Right lung (tissue), 2 donors: ENCODE measurements at regions not wholly inside any gene's neighbourhood (a gene's known extent, or its start where the extent isn't known, plus 50 kb on each side); places are given as distances from the start of the nearest gene placed in this dataset.
"Not testable (repeated sequence)": the region's sequence is repeated elsewhere in the genome, so short reads cannot be mapped to it uniquely, and the experiment has no call there.

Experiments
- DNase-seq, 2 donors: peaks; one replicate each; pipeline ENCODE4 v3.0.0-alpha.2; 2013

DNA sequence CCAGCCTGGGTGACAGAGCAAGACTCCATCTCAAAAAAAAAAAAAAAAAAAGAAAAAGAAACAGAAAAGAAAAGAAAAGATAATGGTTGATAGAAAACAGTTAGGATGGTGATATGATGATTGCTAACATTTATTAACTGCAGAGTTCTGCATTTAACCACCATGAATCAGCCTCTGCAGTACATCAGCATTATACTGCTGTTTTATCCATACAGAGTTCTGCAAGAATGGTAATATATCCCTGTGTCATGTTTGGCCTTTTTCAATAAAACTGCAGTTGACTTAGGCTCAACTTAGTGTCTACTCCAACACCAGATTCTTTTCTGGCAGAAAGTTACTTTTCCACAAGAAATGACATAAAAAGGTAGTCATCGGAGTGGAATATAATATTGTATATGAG is 62.6 kb downstream of the DUSP6 start:
- DNase-seq: no peak

DNA sequence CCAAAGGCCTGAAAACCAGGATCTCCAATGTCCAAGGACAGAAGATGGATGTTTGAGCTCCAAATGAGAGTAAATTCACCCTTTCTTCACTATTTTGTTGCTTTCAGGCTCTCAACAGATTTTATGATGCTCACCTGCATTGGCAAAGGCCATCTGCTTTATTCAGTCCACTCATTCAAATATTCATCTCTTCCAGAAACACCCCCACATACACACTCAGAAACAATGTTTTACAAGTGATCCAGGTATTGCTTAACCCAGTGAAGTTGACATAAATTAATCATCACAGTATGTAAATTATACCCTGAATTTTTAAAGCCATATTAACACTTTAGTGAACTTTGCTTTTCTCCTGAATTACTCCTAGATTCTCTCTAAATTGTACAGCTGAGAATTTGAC is 63.3 kb downstream of the DUSP6 start:
- no peak for DNase-seq

DNA sequence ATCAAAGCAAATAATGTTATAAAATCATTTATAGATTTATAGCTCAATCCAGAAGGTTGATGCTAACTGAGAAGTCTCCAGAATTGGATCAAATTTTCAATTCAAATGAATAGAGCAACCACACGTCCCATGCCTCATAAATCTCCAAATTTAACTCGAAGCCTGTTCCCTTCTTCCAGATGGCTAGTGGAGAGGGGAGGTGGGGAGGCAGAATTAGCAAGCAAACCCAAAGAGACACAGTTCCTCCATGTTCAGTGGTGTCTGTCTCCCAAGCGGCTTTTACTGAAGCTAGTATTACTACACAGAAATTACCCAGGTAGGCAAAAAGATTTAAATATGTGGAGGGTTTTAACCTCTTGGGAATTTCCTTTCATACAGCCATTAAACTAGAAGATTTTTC is 65.8 kb downstream of the DUSP6 start:
- DNase-seq: no peak

DNA sequence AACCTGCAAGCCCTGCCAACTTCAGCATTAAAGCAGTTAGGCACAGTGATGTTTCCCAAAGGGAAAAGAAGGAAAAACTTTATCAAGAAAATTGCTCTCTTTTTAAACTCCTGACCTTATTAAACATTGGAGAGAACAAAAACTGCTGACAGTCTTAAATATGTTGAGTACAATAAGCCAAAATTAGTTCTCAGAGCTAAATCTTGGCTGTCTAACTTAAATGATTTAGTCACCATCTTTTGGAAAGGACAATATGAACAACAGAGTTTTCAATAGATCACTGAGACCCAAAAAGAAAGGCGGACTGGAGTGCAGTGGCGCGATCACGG is 70.8 kb downstream of the DUSP6 start:
- DNase-seq: no peak

DNA sequence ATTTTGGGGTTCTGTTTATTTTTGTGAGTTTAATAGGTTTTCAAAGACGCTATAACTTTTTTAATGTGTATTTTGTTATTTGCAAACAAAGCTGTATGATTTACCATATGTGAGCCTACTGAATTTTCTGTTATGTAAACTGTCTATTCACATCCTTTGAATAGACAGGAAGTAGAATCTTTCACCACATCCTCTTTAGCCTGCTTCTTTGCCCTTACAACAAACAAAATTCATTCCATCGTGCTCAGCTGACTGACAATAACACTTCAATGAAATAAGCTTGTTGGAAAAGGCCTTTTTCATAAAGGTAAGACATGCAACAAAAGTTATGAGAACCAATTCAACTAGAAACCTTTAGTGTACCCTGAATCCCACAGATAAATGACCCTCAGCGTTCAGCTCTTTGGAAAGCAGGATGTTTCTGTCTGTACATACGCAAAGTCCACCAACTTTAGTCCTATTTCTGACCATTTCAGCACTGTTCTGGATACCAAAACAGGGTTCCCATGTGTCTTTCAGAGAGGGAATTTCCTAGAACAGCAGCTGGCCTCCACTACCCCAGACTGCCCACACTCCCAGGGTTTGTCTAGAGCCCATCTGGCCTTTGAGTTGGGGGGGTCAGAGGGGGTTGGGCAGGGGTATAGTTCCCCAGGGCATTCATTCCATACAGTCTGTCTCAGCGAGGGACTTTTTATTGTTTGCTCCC is 71.3 kb downstream of the DUSP6 start:
- no peak for DNase-seq

- DNase-seq: no peak
Measured at GRCh38 chr12:89279499-89279898, 72.8 kb downstream of the DUSP6 start.

DNA sequence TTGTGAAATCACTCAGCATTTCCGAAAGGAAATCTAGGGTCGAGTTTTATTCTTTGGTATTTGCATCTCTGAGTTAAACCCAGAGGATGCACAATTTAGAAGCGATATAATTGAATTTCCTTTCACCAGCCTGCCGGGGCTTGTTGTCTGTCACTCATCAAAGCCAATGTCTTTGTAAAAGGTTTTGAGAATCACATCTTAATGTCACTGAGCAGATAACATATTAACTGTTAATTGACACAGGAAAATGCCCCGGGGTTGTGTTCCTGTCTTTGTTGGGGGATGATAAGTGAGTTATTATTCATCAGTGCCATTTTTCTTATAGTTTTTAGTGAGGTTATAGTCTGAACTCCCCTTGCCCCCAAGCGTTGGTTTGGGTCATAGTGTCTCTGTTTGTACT is 73.4 kb downstream of the DUSP6 start:
- DNase-seq: no peak

- DNase-seq: no peak
Measured at GRCh38 chr12:89278169-89278568, 74.1 kb downstream of the DUSP6 start.

DNA sequence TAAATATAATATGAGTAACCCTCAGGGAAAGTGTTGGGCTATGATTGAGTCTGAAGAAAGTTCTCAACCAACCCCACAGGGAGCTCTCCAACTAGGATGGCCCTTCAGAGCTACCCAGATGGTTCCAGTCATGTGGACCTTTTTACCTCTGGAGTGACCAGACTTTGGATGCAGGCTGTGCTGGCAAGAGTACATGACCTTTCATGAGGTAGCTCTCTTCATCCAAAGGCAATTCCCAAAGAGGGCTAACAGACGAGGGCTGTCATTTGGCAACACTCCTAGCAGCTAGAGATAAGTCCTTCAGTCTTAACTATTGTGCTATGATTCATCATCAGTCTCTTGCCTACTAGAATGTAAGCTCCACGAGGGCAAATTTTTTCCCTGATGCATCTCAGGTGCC is 75.4 kb downstream of the DUSP6 start:
- no peak for DNase-seq

DNA sequence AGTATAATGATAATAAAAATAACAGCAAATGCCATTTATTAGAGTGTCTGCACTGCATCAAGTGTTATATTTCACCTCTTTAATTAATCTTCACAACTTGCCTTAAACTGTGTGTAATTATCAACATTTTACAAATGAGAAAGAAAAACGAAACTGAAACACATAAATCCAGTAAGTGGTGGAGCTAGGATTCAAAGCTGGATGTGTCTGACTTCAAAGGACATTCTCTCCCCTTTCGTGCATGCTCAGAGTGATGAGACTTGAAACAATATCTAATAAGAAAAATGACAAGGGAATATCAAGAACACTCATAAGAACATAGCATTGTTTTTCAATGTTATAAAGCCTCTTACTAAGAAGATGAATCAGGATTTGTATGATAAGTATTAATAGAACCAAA is 78.8 kb downstream of the DUSP6 start:
- DNase-seq: no peak

DNA sequence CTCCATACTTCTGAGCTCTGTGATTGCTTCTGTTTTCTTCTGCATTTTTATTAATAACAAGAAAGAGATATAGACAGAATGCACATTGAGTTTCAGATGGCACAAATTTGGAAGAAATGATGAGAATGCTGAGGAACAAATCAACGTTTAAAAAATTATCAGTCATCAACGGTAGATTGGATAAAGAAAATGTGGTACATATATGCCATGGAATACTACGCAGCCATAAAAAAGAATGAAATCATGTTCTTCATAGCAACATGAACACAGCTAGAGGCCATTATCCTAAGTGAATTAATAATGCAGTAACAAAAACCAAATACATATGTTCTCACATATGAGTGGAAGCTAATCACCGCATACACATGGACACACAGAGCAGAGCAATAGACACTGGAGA is 81.8 kb downstream of the DUSP6 start:
- DNase-seq: no peak

- DNase-seq: no peak
Measured at GRCh38 chr12:89269174-89269573, 83.1 kb downstream of the DUSP6 start.

GRCh38 chr12:89267404-89267803 is 84.9 kb downstream of the DUSP6 start:
- no peak for DNase-seq

DNA sequence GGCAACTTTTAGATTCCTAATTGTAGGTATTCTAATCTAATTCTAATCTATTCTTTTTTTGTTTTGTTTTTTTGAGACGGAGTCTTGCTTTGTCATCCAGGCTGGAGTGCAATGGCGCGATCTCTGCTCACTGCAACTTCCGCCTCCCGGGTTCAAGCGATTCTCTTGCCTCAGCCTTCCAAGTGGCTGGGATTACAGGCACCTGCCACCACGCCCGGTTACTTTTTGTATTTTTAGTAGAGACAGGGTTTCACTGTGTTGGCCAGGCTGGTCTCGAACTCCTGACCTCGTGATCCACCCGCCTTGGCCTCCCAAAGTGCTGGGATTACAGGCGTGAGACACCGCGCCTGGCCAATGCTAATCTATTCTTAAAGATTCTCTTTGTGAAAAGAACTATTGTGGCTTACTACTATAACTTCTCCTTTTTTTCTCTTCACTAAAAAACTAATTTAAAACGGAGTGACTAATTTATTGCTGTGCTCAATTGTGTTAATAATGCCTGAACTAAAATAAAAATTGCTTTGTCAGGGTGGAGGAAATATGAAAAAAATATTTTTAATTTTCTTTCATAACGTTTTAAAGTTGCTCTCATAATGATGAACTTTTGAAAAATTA is 85.6 kb downstream of the DUSP6 start:
- not testable (repeated sequence) for DNase-seq

GRCh38 chr12:89264837-89265236 is 87.5 kb downstream of the DUSP6 start:
- no peak for DNase-seq

- no peak for DNase-seq
Measured at GRCh38 chr12:89263900-89264299, 88.4 kb downstream of the DUSP6 start.

DNA sequence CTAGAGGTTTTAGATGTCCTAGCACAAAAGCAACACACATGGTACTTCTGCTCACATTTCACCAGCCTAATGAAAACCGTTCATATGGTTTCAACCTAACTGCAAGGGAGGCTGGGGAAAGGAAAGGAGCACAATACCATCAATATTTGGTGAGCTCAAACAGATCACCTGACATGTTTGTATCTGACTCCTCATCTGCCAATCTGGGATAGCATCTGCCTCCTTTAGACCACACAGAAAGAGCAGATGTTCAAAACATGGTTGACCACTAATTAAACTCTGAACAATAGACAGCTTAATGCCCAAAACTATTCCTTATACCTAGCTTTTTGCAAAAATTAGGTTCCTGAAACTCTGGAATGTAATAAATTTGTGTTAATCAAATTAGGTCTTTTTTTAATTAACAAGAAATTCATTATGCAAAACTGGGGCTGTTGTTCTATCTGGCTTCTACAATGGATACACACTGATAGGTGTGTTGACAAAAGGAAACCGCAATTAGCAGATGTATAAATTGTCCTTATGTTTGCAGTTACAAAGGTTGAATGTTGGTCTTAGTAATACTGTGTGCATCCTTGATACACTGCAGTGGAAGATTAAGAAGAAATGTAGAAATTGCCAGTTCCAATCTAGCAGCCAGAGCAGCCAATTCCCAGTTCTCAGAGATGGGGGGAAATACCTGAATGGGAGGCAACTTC is 89.3 kb downstream of the DUSP6 start:
- DNase-seq: no peak

GRCh38 chr12:89261982-89262381 is 90.3 kb downstream of the DUSP6 start:
- DNase-seq: no peak

DNA sequence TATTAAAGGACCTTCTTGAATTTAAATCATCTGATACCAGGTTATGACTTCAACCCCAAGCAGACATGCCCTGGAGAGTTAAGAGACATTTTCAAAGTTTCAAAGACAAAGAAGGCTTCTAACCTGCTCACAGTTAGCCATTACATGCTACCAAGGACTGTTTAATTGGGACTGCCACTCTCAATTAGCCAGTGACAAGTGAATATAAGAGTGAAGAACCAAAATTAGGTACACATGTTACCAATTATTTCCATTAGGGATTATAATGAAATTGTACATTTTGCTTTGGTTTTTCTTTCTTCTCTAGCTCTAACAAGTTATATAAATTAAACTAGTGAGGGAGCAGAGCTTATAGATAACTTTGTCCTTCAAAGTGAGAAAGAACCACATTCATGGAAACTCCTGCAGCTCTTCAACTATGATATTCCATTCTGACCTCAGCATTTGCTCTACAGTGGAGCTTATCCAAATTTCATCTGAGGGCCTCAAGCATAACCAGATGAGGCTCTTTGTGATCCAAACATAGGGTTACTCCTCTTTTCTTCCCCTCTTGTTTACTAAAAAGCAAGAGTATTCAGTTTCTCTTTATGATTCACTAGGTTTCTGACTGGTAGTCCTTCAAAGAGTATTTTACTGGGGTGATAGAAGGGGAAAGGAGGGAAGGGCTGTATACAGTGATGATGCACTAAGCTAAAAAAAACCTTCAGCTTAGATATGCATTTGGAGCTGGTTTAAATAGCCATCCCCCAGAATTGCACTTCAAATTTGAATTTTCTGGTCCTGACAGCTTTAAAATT is 91.3 kb downstream of the DUSP6 start:
- DNase-seq: no peak

GRCh38 chr12:89259821-89260220 is 92.5 kb downstream of the DUSP6 start:
- DNase-seq: no peak

- no peak for DNase-seq
Measured at GRCh38 chr12:89258240-89258969, 93.9 kb downstream of the DUSP6 start.

DNA sequence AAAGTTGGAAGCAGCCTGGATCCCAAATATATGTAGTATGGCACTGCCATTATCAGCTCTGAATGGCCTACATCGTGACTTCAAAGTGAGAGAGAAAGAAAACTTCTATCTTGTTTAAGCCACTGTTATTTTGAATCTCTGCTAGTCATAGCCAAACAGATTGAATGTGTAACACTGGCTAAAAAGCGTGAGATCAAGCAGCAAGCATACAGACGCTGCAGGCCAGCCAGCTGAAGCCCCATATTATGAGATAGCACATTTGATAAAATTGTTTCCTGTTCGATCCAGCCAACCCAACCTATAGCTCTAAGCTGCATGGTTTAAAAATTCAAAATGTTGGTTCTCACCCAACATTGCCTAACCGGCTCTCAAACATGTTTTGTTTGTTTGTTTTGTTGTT is 95.0 kb downstream of the DUSP6 start:
- no peak for DNase-seq
